HG03571 (cell line): ENCODE measurements at regions not wholly inside any gene's neighbourhood (a gene's known extent, or its start where the extent isn't known, plus 50 kb on each side); places are given as distances from the start of the nearest gene placed in this dataset.

Experiments
- ATAC-seq: cut with Tn5 transposase; IDR thresholded peaks from one replicate; pipeline ENCODE4 v1.9.1; 2021; ENCODE audit not compliant: unreplicated experiment

DNA sequence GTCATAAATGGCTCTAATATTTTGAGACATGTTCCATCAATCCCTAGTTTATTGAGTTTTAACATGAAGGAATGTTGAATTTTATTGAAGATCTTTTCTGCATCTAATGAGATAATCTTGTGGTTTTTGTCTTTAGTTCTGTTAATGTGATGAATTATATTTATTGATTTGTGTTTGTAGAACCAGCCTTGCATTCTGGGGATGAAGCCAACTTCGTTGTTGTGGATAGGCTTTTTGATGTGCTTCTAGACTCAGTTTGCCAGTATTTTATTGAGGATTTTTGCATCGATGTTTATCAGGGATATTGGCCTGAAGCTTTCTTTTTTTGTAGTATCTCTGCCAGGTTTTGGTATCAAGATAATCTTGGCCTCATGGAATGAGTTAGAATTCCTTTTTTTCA lies 72.0 kb upstream of the CD96 start:
- no peak for ATAC-seq

DNA sequence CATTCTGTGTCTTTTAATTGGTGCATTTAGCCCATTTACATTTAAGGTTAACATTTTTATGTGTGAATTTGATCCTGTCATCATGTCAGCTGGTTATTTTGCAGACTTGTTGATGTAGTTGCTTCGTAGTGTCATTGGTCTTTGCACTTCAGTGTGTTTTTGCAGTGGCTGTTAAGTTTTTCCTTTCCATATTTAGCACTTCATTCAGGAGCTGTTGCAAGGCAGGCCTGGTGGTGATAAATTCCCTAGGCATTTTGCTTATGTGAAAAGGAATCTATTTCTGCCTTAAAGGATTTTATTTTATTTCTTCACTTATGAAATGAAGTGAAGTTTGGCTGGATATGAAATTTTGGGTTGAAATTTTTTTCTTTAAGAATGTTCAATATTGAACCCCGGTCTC lies 70.2 kb upstream of the CD96 start:
- ATAC-seq = no peak

DNA sequence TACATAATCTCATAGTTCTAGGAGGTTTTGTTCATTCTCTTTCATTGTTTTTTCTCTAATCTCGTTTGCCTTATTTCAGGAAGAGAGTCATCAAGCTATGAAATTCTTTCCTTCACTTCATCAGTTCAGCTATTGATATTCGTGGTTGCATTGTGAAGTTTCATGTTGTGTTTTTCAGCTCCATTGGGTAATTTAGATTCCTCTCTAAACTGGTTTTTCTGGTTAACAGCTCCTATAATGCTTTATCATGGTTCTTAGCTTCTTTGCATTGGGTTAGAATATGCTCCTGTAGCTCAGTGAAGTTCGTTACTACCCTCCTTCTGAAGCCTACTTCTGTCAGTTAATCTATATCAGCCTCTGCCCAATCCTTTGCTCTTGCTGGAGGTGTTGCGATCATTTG lies 69.4 kb upstream of the CD96 start:
- ATAC-seq = no peak

DNA sequence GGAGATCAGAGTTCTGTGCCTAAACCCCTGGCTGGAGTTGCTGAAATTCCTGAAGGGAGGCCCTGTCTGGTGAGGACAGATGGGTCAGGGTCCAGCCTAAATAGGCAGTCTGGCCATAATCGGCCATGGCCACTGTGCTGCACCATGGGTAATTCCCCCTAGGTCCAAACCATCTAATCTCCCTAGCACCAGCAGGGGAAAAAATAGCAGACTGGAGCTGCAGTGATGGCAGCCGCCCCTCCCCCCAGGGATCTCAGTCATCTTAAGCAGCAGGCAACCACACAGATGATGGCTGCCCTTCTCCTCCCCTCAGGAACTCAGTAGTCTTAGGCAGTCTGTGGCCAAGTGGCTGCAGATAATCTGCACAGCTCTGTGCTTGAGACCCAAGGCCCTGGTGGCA lies 68.4 kb upstream of the CD96 start:
- ATAC-seq = no peak

DNA sequence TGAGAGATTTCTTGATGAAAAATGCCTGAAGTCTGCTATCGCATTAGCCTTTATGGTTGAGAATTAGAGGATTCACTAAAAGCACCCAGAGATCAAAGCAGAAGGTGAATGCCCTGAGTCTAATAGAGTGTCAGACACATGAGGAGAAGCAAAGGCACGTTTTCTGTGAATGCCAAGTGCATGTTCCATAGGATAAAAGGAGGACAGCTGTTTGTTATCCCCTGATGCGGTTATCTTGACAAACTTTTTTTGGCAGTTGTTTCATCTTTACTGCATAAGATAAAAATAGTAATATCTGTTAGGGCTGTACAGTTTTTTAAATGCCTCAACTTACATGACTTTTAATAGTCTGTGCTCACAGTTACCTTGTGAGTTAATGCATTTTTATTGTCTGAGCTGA lies 65.3 kb upstream of the CD96 start:
- ATAC-seq = no peak

DNA sequence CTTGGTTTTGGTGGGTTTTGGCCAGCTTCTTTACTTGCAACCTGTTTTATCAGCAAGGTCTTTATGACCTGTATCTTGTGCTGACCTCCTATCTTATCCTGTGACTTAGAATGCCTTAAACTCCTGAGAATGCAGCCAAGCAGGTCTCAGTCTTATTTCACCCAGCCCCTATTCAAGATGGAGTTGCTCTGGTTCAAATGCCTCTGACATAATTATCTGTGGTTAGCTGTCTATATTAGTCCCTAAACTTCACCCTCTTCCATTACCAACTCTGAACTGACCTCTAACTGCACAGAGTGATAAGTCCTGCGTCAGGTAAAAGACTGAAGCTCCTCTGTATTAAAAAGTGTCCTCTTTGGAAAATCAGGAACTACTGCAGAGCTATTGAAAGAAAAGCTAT lies 61.9 kb upstream of the CD96 start:
- ATAC-seq = no peak

DNA sequence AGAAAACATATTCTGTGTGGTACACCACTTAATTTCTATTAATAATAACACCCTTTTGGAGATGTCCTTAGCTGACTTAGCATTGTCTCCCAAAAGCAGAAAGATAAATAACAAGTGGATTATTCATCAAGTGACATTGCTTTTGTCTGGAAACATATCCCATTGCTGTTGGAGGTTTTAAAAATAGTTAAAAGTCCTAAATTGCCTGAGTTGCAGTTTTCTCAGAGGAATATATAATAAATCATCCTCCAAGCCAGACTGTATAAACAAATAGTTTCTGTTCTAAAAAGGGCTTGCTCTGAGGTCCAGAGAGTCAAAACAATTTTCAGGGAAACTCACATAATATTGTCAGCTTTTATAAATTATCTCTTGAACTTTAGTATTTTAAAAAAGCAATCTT lies 60.4 kb upstream of the CD96 start:
- no peak for ATAC-seq

DNA sequence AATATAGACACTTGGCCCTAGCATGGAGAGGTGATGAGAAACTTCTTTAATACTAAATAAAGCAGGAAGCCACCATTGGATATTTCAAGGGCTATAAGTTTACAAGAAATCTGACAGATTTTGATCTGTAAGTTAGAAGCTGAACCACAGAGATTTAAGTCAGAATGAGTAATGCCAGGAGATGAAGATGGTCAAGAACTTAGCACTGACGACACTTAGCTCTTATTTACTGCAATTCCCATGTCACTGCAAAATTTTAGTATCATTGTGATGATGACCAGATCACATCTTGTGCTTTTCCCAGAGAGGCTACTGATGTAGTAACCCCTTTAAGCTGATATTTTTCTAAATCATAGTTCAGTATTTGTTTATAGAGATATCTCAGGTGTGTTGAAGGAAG lies 59.4 kb upstream of the CD96 start:
- no peak for ATAC-seq

DNA sequence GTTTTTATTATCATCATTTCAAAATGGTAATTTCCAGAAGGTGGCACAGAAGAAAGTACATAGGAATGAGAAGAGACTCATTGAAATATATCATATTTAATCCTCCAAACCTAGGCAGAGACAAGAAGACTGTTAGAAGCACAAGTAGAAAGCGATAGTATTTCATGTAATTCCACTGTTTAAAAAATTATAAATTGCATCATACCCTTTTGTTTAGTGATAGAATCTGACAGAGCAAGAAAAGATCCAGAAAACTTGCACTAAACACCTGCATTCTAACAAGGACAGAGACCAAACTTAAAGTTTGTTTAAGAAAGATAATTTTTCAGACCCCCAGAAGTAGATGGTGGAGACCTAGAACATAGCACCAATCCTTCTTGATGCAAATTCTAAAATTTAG lies 56.9 kb upstream of the CD96 start:
- no peak for ATAC-seq
